CD4-positive, alpha-beta memory T cell (primary cell): ENCODE measurements at regions not wholly inside any gene's neighbourhood (a gene's known extent, or its start where the extent isn't known, plus 50 kb on each side); places are given as distances from the start of the nearest gene placed in this dataset.

ENCODE experiments used
- CTCF ChIA-PET: fragments of 350-600 bp; sonication (Branson Sonifier 250); formaldehyde crosslinking; loops from one replicate; lab custom pipeline; 2021; ENCODE audit warnings: inconsistent platforms; ENCODE audit not compliant: partially characterized antibody; lab: Charles Lee
- POLR2A ChIA-PET: fragments of 350-600 bp; sonication (Branson Sonifier 250); formaldehyde crosslinking; loops from one replicate; lab custom pipeline; 2021; ENCODE audit not compliant: partially characterized antibody; lab: Charles Lee
- DNase-seq, 5 donors: peaks; one replicate each; pipeline versions ENCODE4 v3.0.0 to v3.0.0-alpha.2; 2020 to 2022; ENCODE audit warnings: mixed read lengths in 1 of 5
- H3K27ac ChIP-seq: one replicate; pipeline ENCODE4 v1.7.0; 2013; ENCODE audit warnings: low read depth, low read length
- H3K27me3 ChIP-seq: 2 replicates; pipeline ENCODE4 v1.7.0; 2013; ENCODE audit warnings: mild to moderate bottlenecking, low read length, moderate library complexity; ENCODE audit not compliant: insufficient read depth
- H3K36me3 ChIP-seq: 2 replicates; pipeline ENCODE4 v1.7.0; 2013; ENCODE audit warnings: mild to moderate bottlenecking, low read length, moderate library complexity; ENCODE audit not compliant: insufficient read depth
- H3K4me1 ChIP-seq: 2 replicates; pipeline ENCODE4 v1.7.0; 2013; ENCODE audit warnings: mild to moderate bottlenecking, low read length, moderate library complexity; ENCODE audit not compliant: insufficient read depth
- H3K4me3 ChIP-seq, 2 donors: one replicate each; pipeline ENCODE4 v1.7.0; 2013; ENCODE audit warnings: low read length in 2 of 2, mild to moderate bottlenecking in 1 of 2
- H3K9me3 ChIP-seq, 2 donors: one replicate each; pipeline ENCODE4 v1.7.0; 2013; ENCODE audit warnings: low read length in 2 of 2, control low read depth in 1 of 2; ENCODE audit not compliant: control insufficient read depth in 1 of 2
- H3K27ac Mint-ChIP-seq, 7 donors: one replicate each; pipeline ENCODE4 v1.8.0; 2020 to 2021; ENCODE audit warnings: mixed read lengths in 7 of 7, mild to moderate bottlenecking in 6 of 7, inconsistent platforms in 3 of 7, moderate library complexity in 3 of 7
- H3K27me3 Mint-ChIP-seq, 2 donors: one replicate each; pipeline ENCODE4 v1.8.0; 2020 to 2021; ENCODE audit warnings: mixed read lengths in 2 of 2
- H3K36me3 Mint-ChIP-seq, 2 donors: one replicate each; pipeline ENCODE4 v1.8.0; 2020 to 2021; ENCODE audit warnings: mixed read lengths in 2 of 2, inconsistent platforms in 1 of 2, mild to moderate bottlenecking in 1 of 2
- H3K4me1 Mint-ChIP-seq, 4 donors: one replicate each; pipeline ENCODE4 v1.8.0; 2020 to 2021; ENCODE audit warnings: mixed read lengths in 4 of 4, mild to moderate bottlenecking in 1 of 4
- H3K4me3 Mint-ChIP-seq, 8 donors: one replicate each; pipeline ENCODE4 v1.8.0; 2020 to 2021; ENCODE audit warnings: mixed read lengths in 8 of 8, mild to moderate bottlenecking in 7 of 8, moderate library complexity in 6 of 8, inconsistent platforms in 3 of 8
- H3K9me3 Mint-ChIP-seq, 8 donors: one replicate each; pipeline ENCODE4 v1.8.0; 2020 to 2021; ENCODE audit warnings: mixed read lengths in 8 of 8, mild to moderate bottlenecking in 5 of 8, inconsistent platforms in 3 of 8, moderate library complexity in 1 of 8
- intact Hi-C: fragments of 100-400 bp; cut with micrococcal nuclease; formaldehyde crosslinking; loops from one replicate; pipeline ENCODE4 v1.15.1; 2023

DNA sequence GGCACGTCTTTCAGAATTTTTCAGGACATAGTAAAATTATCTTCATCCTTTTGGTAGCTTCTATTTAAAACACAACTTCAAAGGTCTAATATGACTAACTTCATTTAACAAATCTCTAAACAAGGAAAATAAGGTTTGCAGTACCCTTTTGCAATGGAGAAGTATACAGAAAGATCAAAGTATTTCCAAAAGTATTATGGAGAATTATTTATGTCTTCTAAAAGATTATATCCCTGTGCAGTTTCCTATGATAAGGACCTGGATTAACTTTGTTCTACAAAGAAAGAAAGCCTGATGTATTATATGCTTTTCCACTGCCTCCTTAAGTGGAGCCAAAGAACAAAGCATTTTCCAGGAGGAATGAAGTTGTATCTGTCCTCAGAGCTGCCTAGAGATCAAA lies 353.0 kb upstream of the RUNX1 start:
- DNase-seq: no peak
- H3K27ac Mint-ChIP-seq: no peak overlapping the region
- Histone ChIP-seq H3K27ac (no peak overlapping the region), H3K4me3 (no peak overlapping the region), H3K27me3 (no peaks in the 10 kb centered on the region), H3K36me3 (no peaks in the 10 kb centered on the region), H3K9me3 (no peaks in the 10 kb centered on the region), H3K4me1 (no peaks in the 10 kb centered on the region)
- no peaks in the 10 kb centered on the region for H3K9me3 Mint-ChIP-seq
- intact Hi-C loops: no loop called here
- no peak overlapping the region for H3K4me3 Mint-ChIP-seq
- peaks cover 0 to 2% (median under 1%) of the 10 kb centered on the region in 4 donors for H3K4me1 Mint-ChIP-seq
- H3K27me3 Mint-ChIP-seq: peaks cover 3 to 7% of the 10 kb centered on the region in 2 donors
- ChIA-PET POLR2A (no interaction called here), CTCF (interaction anchor here (1.1 to 4.3 kb wide), 11 partner anchors 9 to 714 kb away, joined by 3 to 60 read pairs (median 5); no protein-coding TSS in a partner anchor)
- H3K36me3 Mint-ChIP-seq: no peaks in the 10 kb centered on the region

DNA sequence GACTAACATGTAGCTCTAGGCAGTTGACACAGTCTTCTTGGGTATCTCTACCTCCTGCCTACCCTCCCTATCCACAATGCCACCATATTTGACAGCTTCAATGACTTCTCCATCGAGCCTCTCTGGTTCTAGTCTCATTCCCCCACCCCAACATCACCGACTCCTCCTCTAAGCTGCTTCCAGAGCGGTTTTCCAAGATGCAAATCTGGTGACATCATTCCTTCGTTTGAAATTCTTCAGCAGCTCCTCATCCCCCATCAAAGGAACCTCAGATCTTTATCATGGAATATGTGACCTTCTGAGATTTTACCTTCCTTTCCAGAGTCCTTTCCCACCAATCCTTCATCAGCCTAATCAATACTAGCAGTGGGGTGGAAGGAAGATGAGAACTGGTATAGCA lies 352.4 kb upstream of the RUNX1 start:
- no peaks in the 10 kb centered on the region for H3K36me3 ChIP-seq
- peaks cover 0 to 2% (median under 1%) of the 10 kb centered on the region in 4 donors for H3K4me1 Mint-ChIP-seq
- intact Hi-C loops: loop anchor here (2.0 kb wide), 2 partner anchors 627 to 711 kb away; no protein-coding TSS in a partner anchor
- H3K4me1 ChIP-seq: no peaks in the 10 kb centered on the region
- H3K27me3 Mint-ChIP-seq: peaks cover 3 to 7% of the 10 kb centered on the region in 2 donors
- H3K27ac ChIP-seq: no peak overlapping the region
- no peak for DNase-seq
- H3K9me3 ChIP-seq: no peaks in the 10 kb centered on the region
- no peak overlapping the region for H3K4me3 ChIP-seq
- no peak overlapping the region for H3K27ac Mint-ChIP-seq
- ChIA-PET CTCF (interaction anchor here (0.6 to 4.3 kb wide), 20 partner anchors 8 to 714 kb away, joined by 3 to 60 read pairs (median 4); no protein-coding TSS in a partner anchor), POLR2A (interaction anchor here (1.1 to 2.4 kb wide), 3 partner anchors 350 to 656 kb away, joined by 4 to 16 read pairs (median 6); no protein-coding TSS in a partner anchor)
- H3K27me3 ChIP-seq: no peaks in the 10 kb centered on the region
- no peak overlapping the region for H3K4me3 Mint-ChIP-seq
- no peaks in the 10 kb centered on the region for H3K9me3 Mint-ChIP-seq
- H3K36me3 Mint-ChIP-seq: no peaks in the 10 kb centered on the region

DNA sequence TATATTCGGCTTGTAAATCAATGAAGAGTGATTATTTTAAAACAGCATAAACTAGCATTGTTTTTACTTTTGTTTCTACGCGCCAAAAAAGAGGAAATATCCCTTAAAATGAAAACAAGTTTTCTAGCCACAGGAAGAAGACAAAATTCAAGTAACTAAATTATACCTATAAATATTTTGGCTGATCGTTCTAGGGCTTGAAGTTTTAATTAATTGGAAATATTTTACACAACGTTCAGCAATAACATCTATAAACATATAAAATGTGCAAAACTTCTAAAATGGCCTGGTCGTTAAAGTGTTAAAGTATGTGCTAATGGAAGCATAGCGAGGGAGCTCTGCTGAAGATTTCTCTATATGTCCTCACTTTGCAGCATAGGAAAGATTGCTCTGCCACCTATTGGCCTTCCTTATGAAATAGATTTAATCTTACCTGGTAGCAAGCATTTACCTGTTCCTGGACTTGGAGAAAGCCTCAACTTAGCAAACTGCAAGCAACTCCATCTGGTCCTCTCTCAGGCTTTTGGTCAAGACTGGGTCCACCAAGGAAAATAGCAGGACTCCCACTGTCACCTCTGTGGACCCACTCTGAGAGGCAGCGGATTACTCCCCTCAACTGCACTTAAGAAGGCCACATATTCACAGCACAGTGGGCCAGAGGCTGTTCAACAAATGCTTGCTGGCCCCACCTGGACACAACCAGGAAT lies 351.3 kb upstream of the RUNX1 start:
- ChIA-PET POLR2A (interaction anchor here (0.6 to 2.4 kb wide), 6 partner anchors 348 to 655 kb away, joined by 3 to 16 read pairs (median 4); no protein-coding TSS in a partner anchor), CTCF (interaction anchor here (0.8 to 4.3 kb wide), 27 partner anchors 17 to 713 kb away, joined by 3 to 60 read pairs (median 4); no protein-coding TSS in a partner anchor)
- no peaks in the 10 kb centered on the region for H3K9me3 ChIP-seq
- H3K9me3 Mint-ChIP-seq: no peaks in the 10 kb centered on the region
- H3K27me3 Mint-ChIP-seq: peaks cover 1 to 3% of the 10 kb centered on the region in 2 donors
- no peak overlapping the region for H3K27ac ChIP-seq
- H3K4me1 ChIP-seq: no peaks in the 10 kb centered on the region
- H3K4me3 ChIP-seq: no peak overlapping the region
- H3K4me3 Mint-ChIP-seq: no peak overlapping the region
- H3K4me1 Mint-ChIP-seq: peaks cover 0 to 2% (median under 1%) of the 10 kb centered on the region in 4 donors
- intact Hi-C loops: loop anchor here (1.0 to 2.0 kb wide), 9 partner anchors 349 to 712 kb away; no protein-coding TSS in a partner anchor
- no peaks in the 10 kb centered on the region for H3K36me3 Mint-ChIP-seq
- no peaks in the 10 kb centered on the region for H3K36me3 ChIP-seq
- H3K27me3 ChIP-seq: no peaks in the 10 kb centered on the region
- no peak overlapping the region for H3K27ac Mint-ChIP-seq
- peak; percentile 39 to 66 (median 63) for DNase-seq

DNA sequence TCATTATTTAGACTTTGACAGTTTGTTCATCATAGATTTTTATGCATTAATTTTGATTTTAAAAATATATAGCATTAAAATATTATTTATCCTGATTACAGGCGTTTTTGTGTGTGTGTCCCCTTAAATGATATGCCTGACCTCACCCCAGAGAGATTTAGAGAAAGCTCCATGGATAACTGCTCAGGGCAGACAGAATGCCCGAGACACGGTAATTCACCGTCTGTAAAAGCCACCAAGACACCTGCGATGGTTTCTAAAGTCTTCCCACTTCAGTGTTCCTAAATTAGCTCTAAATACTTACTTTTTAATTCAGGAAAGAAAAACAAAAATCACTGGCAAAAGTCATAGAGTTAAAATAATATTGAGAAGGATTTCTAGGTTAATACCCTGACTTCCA lies 350.6 kb upstream of the RUNX1 start:
- no peaks in the 10 kb centered on the region for H3K4me1 ChIP-seq
- Mint-ChIP-seq H3K36me3 (no peaks in the 10 kb centered on the region), H3K9me3 (no peaks in the 10 kb centered on the region), H3K4me1 (peaks cover 0 to 2% (median under 1%) of the 10 kb centered on the region in 4 donors), H3K4me3 (no peak overlapping the region), H3K27me3 (peaks cover 1 to 3% of the 10 kb centered on the region in 2 donors), H3K27ac (no peak overlapping the region)
- CTCF ChIA-PET: interaction anchor here (0.8 to 4.3 kb wide), 20 partner anchors 18 to 712 kb away, joined by 3 to 60 read pairs (median 4); no protein-coding TSS in a partner anchor
- H3K27me3 ChIP-seq: no peaks in the 10 kb centered on the region
- H3K9me3 ChIP-seq: no peaks in the 10 kb centered on the region
- intact Hi-C loops: loop anchor here (1.0 to 2.0 kb wide), 9 partner anchors 348 to 713 kb away; no protein-coding TSS in a partner anchor
- H3K36me3 ChIP-seq: no peaks in the 10 kb centered on the region
- no peak overlapping the region for H3K27ac ChIP-seq
- POLR2A ChIA-PET: interaction anchor here (0.6 to 2.4 kb wide), 4 partner anchors 347 to 512 kb away, joined by 3 to 16 read pairs (median 3); no protein-coding TSS in a partner anchor
- no peak overlapping the region for H3K4me3 ChIP-seq
- DNase-seq: no peak

DNA sequence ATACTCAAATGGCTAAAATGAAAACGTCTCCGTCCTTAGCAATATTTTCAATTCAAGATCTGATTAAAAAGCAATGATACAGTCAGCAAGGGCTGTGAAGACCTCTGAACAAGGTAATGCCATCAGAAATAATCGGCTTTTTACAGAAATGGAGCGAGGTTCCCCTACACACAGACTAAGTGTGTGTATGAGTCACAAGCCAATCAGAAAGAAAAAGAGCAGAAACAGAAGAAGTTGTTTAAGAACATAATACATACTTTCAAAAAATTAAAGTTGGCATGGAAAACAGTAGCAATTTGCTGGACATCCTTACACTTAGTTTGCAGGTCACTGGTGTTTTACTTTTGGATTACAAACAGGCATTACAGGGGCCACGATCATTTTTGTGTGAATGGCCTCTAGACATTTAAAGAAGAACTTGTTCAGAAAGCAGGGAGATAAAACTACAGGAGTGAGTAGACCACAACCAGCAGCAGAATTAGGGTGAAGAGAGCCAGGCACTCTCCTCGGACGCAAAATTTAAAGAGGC lies 350.0 kb upstream of the RUNX1 start:
- H3K27me3 ChIP-seq: no peaks in the 10 kb centered on the region
- no peaks in the 10 kb centered on the region for H3K36me3 ChIP-seq
- Mint-ChIP-seq H3K4me1 (peaks cover 0 to 2% (median under 1%) of the 10 kb centered on the region in 4 donors), H3K36me3 (no peaks in the 10 kb centered on the region), H3K27ac (no peak overlapping the region), H3K9me3 (no peaks in the 10 kb centered on the region), H3K4me3 (peak overlapping the region in 1 of 8 donors; percentile 14), H3K27me3 (peaks cover 1 to 2% of the 10 kb centered on the region in 2 donors)
- intact Hi-C loops: no loop called here
- H3K4me1 ChIP-seq: no peaks in the 10 kb centered on the region
- no peak for DNase-seq
- POLR2A ChIA-PET: interaction anchor here (1.2 to 2.4 kb wide), 2 partner anchors 507 to 509 kb away, joined by 3 to 16 read pairs; no protein-coding TSS in a partner anchor
- no peaks in the 10 kb centered on the region for H3K9me3 ChIP-seq
- H3K27ac ChIP-seq: no peak overlapping the region
- CTCF ChIA-PET: interaction anchor here (0.9 to 4.3 kb wide), 9 partner anchors 10 to 677 kb away, joined by 3 to 60 read pairs (median 8); no protein-coding TSS in a partner anchor
- H3K4me3 ChIP-seq: no peak overlapping the region

DNA sequence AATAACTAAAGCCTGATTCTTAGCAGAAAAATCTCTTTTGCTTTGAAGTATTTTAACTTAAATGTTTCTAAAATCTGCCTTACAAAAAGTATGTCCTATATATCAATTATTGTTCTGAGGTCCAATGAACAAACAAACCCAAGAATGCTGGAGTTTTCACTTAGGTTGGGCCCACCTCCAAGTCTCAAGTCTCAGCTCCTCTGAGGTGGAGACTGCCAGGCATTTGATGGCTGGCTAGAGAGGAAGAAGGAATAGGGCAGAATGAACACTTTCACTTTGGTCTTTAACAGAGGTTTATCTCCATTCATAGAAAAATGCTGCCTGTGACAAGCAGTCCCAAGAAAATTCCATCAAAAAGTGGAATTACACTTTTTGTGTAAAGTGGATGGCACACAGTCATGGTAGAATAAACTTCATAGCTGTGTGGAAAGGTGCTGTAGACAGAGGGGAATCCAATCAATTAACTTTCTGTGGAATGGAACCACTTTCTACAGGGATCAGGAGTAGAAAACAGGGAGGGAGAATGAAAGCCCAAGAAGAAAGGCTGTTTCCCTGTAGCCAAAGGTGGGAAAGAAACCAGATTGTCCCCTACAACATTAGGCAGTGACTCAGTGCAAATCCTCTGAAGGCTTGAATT lies 349.4 kb upstream of the RUNX1 start:
- Histone ChIP-seq H3K9me3 (no peaks in the 10 kb centered on the region), H3K27me3 (no peaks in the 10 kb centered on the region), H3K36me3 (no peaks in the 10 kb centered on the region), H3K4me3 (no peak overlapping the region), H3K27ac (no peak overlapping the region), H3K4me1 (no peaks in the 10 kb centered on the region)
- DNase-seq: no peak
- peaks cover 0 to 2% (median under 1%) of the 10 kb centered on the region in 4 donors for H3K4me1 Mint-ChIP-seq
- CTCF ChIA-PET: interaction anchor here (1.0 to 1.3 kb wide), 4 partner anchors 9 to 653 kb away, joined by 3 to 7 read pairs (median 3); no protein-coding TSS in a partner anchor
- intact Hi-C loops: no loop called here
- peak overlapping the region in 1 of 8 donors; percentile 26 for H3K4me3 Mint-ChIP-seq
- POLR2A ChIA-PET: no interaction called here
- peaks cover 0 to 1% of the 10 kb centered on the region in 2 donors for H3K27me3 Mint-ChIP-seq
- H3K9me3 Mint-ChIP-seq: no peaks in the 10 kb centered on the region
- H3K36me3 Mint-ChIP-seq: no peaks in the 10 kb centered on the region
- H3K27ac Mint-ChIP-seq: no peak overlapping the region
